Endothelial cell of umbilical vein (primary cell): ENCODE measurements at regions not wholly inside any gene's neighbourhood (a gene's known extent, or its start where the extent isn't known, plus 50 kb on each side); places are given as distances from the start of the nearest gene placed in this dataset.

Experiments
- CTCF ChIP-seq, 2 donors: IDR thresholded peaks; 1 replicate in 1 of 2; 2 replicates in 1 of 2; pipeline ENCODE4 v1.5.1; 2011; ENCODE audit warnings: low read length in 2 of 2, mild to moderate bottlenecking in 2 of 2, moderate library complexity in 2 of 2, control low read depth in 1 of 2, inconsistent platforms in 1 of 2, low read depth in 1 of 2; ENCODE audit not compliant: insufficient read depth in 1 of 2; ENCODE audit errors: extremely low read depth in 1 of 2
- POLR2AphosphoS5 ChIP-seq: IDR thresholded peaks from 2 replicates; pipeline ENCODE4 v1.6.1; 2012; ENCODE audit warnings: low read depth, mild to moderate bottlenecking, control low read depth, low read length, moderate library complexity; ENCODE audit not compliant: insufficient read depth

GRCh38 chr13:57553932-57554331, 77.6 kb upstream of the PCDH17 start:
- TF ChIP-seq CTCF (IDR thresholded peaks at IDR 0.05; ENCODE audit: extremely low read depth in 1 of 2, insufficient read depth in 1 of 2, low read depth in 1 of 2, low read length in 2 of 2) (no peak), POLR2AphosphoS5 (no peak)
